Inflammatory macrophage (primary cell): ENCODE measurements at regions not wholly inside any gene's neighbourhood (a gene's known extent, or its start where the extent isn't known, plus 50 kb on each side); places are given as distances from the start of the nearest gene placed in this dataset.

ENCODE experiments used
- DNase-seq, 2 donors: peaks; one replicate each; pipeline ENCODE4 v3.0.0-alpha.2; 2020 to 2022

GRCh38 chrX:63993936-63994335, 208.9 kb upstream of the ARHGEF9 start:
- DNase-seq = peak; percentile 1 to 2

DNA sequence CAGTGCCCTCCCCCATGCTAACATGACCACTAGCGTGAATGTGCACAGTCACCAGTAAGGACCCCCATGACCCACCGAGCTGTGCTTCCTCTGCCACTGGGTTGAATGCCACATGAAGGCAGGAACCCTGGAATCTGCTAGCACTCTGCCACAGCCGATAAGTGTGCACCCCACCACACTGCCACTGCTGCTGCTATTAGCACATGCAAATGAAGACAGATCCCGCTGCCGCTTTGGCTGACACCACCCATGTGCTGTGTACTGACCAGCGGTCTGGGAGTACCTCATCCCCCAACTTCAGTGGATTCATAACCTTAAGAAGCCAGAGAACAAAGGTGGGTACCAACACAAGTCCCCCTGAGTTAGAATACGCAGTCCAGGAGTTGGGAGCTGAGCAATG, 200.9 kb upstream of the ARHGEF9 start:
- no peak for DNase-seq

GRCh38 chrX:63979480-63979879, 194.5 kb upstream of the ARHGEF9 start:
- no peak for DNase-seq

DNA sequence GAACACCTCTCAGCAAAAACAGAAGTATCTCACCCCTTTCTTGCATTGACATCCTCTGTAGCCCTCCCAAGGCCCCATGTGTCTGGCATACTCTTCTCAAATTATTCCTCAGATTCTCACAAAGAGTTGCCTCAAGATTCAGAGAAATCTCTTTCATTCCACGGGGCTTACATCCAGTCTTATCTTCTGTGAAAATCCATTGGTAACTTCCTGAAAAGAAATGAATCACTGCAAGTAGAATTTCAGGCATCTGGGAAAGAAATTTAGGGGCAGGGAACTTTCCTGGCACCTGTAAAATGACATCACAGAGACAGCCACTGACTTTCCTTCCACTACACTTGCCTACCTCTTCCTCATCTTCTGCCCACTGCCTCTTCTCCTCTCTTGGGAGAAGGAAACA, 182.5 kb upstream of the ARHGEF9 start:
- no peak for DNase-seq

DNA sequence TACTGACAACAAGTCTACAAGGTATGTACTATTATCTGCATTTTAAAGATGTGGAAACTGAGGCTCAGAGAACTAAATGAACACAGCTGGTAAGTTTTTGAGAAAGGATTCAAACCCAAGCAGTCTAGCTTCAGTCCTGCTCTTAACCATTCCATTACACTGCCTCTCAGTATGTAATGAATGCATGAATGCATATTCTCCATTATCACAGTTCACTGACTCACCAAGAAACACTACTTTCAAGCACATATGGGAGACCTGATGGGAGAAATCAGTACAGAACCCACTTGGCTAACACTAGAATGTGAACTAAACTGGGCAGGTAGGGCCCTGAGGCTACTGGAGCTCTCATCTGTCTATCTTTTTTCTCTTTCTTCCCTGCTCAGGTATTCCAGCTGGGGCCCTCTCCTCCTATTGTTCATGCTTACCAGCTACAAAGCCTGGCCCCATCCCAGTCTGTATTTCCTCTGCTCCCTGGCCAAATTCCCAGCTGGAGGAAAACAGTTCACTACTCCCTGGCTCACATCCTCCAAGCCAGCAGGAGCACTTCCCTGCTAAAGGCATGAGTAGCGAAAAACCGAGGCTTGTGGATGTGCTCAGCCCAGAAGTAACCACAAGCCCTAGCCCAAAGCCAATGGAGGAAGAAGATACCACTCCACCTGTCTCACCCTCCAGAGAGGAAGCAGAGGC, 178.2 kb upstream of the ARHGEF9 start:
- DNase-seq = no peak

DNA sequence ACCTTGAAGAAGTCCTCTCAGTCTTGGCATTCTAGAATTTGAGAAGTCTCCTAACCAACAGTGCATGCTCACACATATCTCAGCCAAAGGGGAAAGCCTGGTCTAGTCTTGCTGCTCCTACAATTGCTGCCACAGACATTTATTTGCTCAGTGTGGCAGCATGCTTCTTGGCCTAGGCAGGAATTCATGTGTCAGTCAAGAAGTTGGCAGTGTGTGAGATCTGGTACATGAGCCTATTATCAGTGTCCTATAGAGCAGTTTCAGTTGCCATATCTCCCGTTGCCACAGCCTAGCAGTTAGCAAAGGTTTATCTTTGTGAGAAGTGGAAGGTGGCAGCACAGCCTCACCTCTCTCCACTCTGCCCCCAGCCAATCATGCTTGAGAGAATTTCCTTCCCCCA, 176.9 kb upstream of the ARHGEF9 start:
- DNase-seq = no peak

DNA sequence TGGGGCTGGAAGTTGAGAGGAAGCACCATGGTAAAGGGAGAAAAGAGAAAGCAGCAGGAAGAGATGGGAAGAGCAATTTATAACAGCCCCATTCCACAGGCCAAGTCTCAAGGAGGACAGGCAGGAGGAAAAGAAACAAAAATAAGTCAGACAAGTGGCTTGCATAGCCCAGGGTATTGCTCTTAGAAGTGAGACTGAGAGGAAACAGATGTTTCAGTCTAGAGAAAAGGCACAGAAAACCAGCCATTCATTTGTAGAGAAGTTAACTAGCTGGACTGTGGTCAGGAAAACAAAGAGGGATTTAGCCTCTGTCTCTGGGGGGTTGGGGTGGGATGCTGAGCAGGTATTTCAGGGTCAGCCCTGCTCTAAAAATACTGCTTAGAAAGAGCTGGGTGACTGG, 175.0 kb upstream of the ARHGEF9 start:
- DNase-seq = no peak

- no peak for DNase-seq
Measured at GRCh38 chrX:63958134-63958865, 173.3 kb upstream of the ARHGEF9 start.

DNA sequence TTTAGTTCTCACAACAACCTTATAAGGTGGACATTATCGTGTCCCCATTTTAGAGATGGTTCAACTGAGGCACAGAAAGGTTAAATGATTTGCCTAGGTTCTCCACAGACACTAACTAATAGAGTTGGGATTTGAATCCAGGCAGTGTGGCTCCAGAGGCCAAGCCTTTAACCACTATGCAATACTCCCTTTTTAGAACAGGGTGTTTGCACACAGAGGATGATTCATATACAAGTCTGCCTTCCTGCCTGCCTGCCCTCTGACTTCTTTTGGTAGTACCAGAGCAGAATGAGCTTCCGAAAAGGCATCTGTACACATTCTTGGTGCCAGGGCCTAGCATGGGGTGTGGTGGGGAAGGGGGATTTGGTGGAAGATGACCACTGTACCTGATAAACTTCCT, 150.8 kb upstream of the ARHGEF9 start:
- no peak for DNase-seq

GRCh38 chrX:63934791-63935190, 149.8 kb upstream of the ARHGEF9 start:
- DNase-seq = no peak

DNA sequence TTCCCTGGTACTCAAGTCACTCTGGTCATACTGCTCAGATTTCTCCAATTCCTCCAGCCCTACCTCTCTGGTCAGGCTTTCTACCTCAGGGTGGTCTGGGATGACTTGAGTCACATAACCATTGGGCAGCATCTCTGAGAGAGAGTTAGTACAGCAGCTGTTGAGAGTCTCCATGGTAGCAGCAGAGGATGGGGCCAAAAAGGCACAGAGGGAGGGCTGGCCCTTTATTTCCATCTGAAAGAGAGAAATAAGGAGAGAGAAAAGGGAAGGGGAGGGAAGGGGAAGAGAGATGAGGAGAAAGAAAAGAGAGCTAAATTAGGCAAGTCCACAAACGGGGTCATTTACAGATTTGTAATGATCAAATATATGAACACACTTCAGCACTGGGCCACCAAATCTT, 149.1 kb upstream of the ARHGEF9 start:
- DNase-seq = no peak

GRCh38 chrX:63932907-63933306, 147.9 kb upstream of the ARHGEF9 start:
- no peak for DNase-seq

- no peak for DNase-seq
Measured at GRCh38 chrX:63932006-63932405, 147.0 kb upstream of the ARHGEF9 start.

- no peak for DNase-seq
Measured at GRCh38 chrX:63930140-63930539, 145.1 kb upstream of the ARHGEF9 start.

DNA sequence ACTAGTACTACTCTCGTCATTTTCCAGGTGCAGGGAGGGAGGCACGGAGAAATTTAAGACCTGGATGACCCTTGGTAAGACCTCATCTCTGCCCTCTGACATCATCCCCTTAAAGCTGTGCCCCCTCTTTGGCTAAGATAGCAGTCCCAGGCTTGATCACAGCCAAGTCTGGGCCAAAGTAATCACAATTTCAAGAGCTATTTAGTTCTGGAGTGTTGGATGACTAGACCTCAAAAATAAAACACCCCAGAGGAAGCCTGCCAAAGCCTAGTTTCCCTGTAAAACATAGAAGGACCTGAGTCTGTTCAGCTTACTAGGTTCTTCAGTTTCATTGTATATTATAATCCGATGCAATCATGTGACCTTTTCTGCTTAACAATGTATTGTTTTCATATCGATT, 144.6 kb upstream of the ARHGEF9 start:
- DNase-seq = no peak

GRCh38 chrX:63927848-63928247, 142.8 kb upstream of the ARHGEF9 start:
- DNase-seq = no peak

GRCh38 chrX:63922221-63922620, 137.2 kb upstream of the ARHGEF9 start:
- DNase-seq = no peak

DNA sequence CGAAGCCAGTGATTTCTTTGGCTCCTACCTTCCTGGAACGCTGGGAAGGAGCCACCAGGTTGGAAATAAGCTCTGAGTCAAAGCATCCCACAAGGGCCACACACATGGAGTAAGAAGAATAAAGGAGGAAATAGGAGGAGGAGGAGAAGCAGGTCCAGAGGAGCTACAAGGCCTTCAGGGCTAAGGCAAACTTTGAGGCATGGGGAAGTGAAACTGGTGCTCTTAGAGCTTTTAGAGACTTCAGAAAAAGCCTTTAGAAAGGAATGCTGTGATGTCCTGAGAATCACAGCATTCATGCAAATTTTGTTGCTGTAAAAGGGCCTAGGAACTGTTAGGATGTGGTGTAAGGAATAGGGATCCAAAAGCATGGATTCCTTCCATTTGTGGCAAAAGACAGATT, 135.9 kb upstream of the ARHGEF9 start:
- DNase-seq = no peak

DNA sequence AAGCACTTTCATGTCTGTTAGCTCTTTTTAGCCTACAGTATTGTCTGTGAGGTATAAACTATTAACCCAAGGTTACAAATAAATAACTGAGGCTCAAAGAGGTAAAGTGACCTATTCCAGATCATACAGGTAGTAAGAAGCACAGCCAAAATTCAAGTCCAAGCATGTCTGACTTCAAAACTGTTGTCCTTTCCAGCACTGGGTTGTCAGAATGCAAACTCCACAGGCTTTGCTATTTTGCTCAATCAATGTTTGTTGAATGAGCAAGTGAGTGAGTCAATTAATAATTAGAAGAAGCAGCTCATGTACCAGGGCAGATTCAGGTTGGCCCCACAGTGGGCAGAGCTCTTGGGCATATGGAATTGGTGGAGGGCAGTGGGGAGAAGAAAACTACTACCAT, 134.1 kb upstream of the ARHGEF9 start:
- DNase-seq = no peak

- no peak for DNase-seq
Measured at GRCh38 chrX:63918611-63919010, 133.6 kb upstream of the ARHGEF9 start.

DNA sequence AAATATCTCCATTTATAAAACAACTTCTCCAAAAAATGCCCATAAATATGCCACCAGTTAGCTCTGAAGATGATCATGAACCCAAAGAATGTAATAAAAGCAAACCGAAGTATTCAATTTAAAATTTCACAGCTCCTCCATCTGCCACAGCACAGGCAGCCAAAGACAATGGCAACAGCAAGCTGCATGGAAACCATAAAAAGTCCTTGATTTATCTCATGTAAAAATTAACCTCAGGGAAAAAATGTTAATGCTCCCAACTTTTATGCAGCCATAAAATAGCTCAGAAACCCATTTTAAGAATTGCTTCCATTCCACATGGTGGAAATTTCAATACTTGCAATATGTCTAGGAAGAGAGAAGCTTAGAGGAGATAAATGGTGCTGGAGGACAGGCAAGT, 132.3 kb upstream of the ARHGEF9 start:
- no peak for DNase-seq

DNA sequence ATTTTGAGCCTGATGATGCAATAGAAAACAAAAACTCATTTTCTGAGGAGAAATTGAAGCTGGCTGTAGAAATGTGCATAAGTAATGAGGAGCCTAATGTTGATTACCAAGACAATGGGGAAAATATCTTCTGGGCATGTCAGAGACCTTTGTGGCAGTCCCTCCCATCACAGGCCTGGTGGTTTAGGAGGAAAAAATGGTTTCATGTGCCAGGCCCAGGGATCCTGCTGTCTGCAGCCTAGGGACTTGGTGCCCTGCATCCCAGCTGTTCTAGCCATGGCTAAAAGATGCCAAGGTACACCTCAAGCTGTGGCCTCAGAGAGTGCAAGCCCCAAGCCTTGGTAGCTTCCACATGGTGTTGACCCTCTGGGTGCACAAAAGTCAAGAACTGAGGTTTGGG, 128.7 kb upstream of the ARHGEF9 start:
- DNase-seq = no peak

- DNase-seq = no peak
Measured at GRCh38 chrX:63889001-63889400, 104.0 kb upstream of the ARHGEF9 start.
